H1 (cell line): ENCODE measurements at regions not wholly inside any gene's neighbourhood (a gene's known extent, or its start where the extent isn't known, plus 50 kb on each side); places are given as distances from the start of the nearest gene placed in this dataset.
A peak's percentile ranks its signal among the peaks of the same experiment; 100 is the strongest.

ENCODE experiments used
- CTCF ChIA-PET: fragments of 300-600 bp; sonication (Branson Sonifier 250); formaldehyde crosslinking; loops from one replicate; lab custom pipeline; 2021; ENCODE audit not compliant: partially characterized antibody; lab: Charles Lee
- POLR2A ChIA-PET: fragments of 300-600 bp; sonication (Branson Sonifier 250); formaldehyde crosslinking; loops from one replicate; lab custom pipeline; 2021; ENCODE audit warnings: inconsistent platforms; ENCODE audit not compliant: partially characterized antibody; lab: Charles Lee
- DNase-seq, 2 experiments: peaks; one replicate each; pipeline versions ENCODE4 v3.0.0 to v3.0.0-alpha.2; 2010 to 2022; ENCODE audit warnings: low spot score in 2 of 2, low read depth in 1 of 2, mixed read lengths in 1 of 2
- FAIRE-seq: peaks from 2 replicates; lab custom pipeline; 2011; peaks lifted over from hg19 to GRCh38; lab: Jason Lieb, UNC
- H2AFZ ChIP-seq: 2 replicates; pipeline ENCODE4 v1.8.1; 2012; ENCODE audit warnings: low read length, inconsistent platforms
- H2AK5ac ChIP-seq: 2 replicates; pipeline ENCODE4 v1.6.1; 2013; ENCODE audit warnings: low read depth, low read length
- H2BK120ac ChIP-seq: replicated peaks from 2 replicates; pipeline ENCODE3; 2013; ENCODE audit warnings: low read depth, low read length, inconsistent platforms
- H2BK12ac ChIP-seq: 2 replicates; pipeline ENCODE4 v1.6.1; 2013; ENCODE audit warnings: low read depth, low read length
- H2BK15ac ChIP-seq: 2 replicates; pipeline ENCODE4 v1.6.1; 2013; ENCODE audit warnings: low read length
- H2BK20ac ChIP-seq: 2 replicates; pipeline ENCODE4 v1.6.1; 2013; ENCODE audit warnings: low read length
- H2BK5ac ChIP-seq: 2 replicates; pipeline ENCODE4 v1.6.1; 2013; ENCODE audit warnings: low read depth, low read length
- H3K14ac ChIP-seq: 2 replicates; pipeline ENCODE4 v1.6.1; 2013; ENCODE audit warnings: inconsistent platforms; ENCODE audit not compliant: insufficient read length
- H3K18ac ChIP-seq: 2 replicates; pipeline ENCODE4 v1.6.1; 2013; ENCODE audit warnings: low read length; ENCODE audit errors: extremely low read depth
- H3K23ac ChIP-seq: 2 replicates; pipeline ENCODE4 v1.6.1; 2013; ENCODE audit warnings: inconsistent platforms; ENCODE audit not compliant: insufficient read length
- H3K23me2 ChIP-seq: 2 replicates; pipeline ENCODE4 v1.6.1; 2013; ENCODE audit warnings: low read depth, low read length
- H3K27ac ChIP-seq: 2 replicates; pipeline ENCODE4 v1.6.1; 2011; ENCODE audit warnings: low read depth, low read length, inconsistent platforms
- H3K27me3 ChIP-seq, 4 experiments: replicated peaks in 1 of 4; 1 replicate in 1 of 4; 2 replicates in 3 of 4; pipeline versions ENCODE4 v1.6.1 to v1.8.1; 2011 to 2013; ENCODE audit warnings: low read length in 3 of 4, mild to moderate bottlenecking in 3 of 4, inconsistent platforms in 2 of 4, mixed read lengths in 2 of 4, moderate library complexity in 1 of 4; ENCODE audit not compliant: control insufficient read depth in 3 of 4, insufficient read depth in 3 of 4; ENCODE audit errors: extremely low read depth in 1 of 4
- H3K36me3 ChIP-seq, 4 experiments: 2 replicates each; pipeline versions ENCODE4 v1.6.1 to v1.8.1; 2011 to 2013; ENCODE audit warnings: mild to moderate bottlenecking in 4 of 4, low read length in 3 of 4, moderate library complexity in 2 of 4, control low read depth in 1 of 4, inconsistent platforms in 1 of 4; ENCODE audit not compliant: insufficient read depth in 4 of 4, control insufficient read depth in 2 of 4
- H3K4ac ChIP-seq: replicated peaks from 2 replicates; pipeline ENCODE3; 2013; ENCODE audit warnings: low read length, low read depth, mixed read lengths, inconsistent platforms; ENCODE audit not compliant: insufficient read length
- H3K4me1 ChIP-seq, 4 experiments: replicated peaks in 1 of 4; 1 replicate in 1 of 4; 2 replicates in 3 of 4; pipeline versions ENCODE4 v1.6.1 to v1.8.1; 2011 to 2013; ENCODE audit warnings: low read length in 3 of 4, inconsistent platforms in 2 of 4, mixed read lengths in 1 of 4; ENCODE audit not compliant: insufficient read depth in 4 of 4, control insufficient read depth in 3 of 4
- H3K4me2 ChIP-seq, 2 experiments: 2 replicates each; pipeline versions ENCODE4 v1.6.1 to v1.8.1; 2011 to 2013; ENCODE audit warnings: low read depth in 2 of 2, low read length in 2 of 2, control low read depth in 1 of 2, inconsistent platforms in 1 of 2, mild to moderate bottlenecking in 1 of 2; ENCODE audit not compliant: insufficient read depth in 1 of 2
- H3K4me3 ChIP-seq, 4 experiments: fragments of 200-600, 300-600 bp in 1 of 4; sonication (generic), shearing (Covaris generic), sonication (Bioruptor Twin) in 1 of 4; 2 replicates each; pipeline versions ENCODE4 v1.5.1 to v1.8.1; 2011 to 2016; ENCODE audit warnings: low read length in 4 of 4, low read depth in 3 of 4, control low read depth in 2 of 4, inconsistent platforms in 2 of 4, mild to moderate bottlenecking in 2 of 4, mixed read lengths in 1 of 4, moderate library complexity in 1 of 4; ENCODE audit not compliant: insufficient read depth in 2 of 4; ENCODE audit errors: extremely low read depth in 1 of 4
- H3K56ac ChIP-seq: replicated peaks from 2 replicates; pipeline ENCODE3; 2013; ENCODE audit warnings: low read depth, mild to moderate bottlenecking, mixed read lengths, low read length, inconsistent platforms; ENCODE audit not compliant: insufficient read length
- H3K79me1 ChIP-seq: 2 replicates; pipeline ENCODE4 v1.6.1; 2013; ENCODE audit warnings: low read depth, low read length, control low read depth
- H3K79me2 ChIP-seq, 2 experiments: 2 replicates each; pipeline versions ENCODE4 v1.6.1 to v1.8.1; 2012 to 2013; ENCODE audit warnings: low read length in 2 of 2, mild to moderate bottlenecking in 2 of 2, inconsistent platforms in 1 of 2; ENCODE audit not compliant: insufficient read depth in 2 of 2, control insufficient read depth in 1 of 2
- H3K9ac ChIP-seq, 4 experiments: replicated peaks in 1 of 4; 1 replicate in 1 of 4; 2 replicates in 3 of 4; pipeline versions ENCODE4 v1.6.1 to v1.8.1; 2011 to 2013; ENCODE audit warnings: low read depth in 3 of 4, low read length in 3 of 4, control low read depth in 2 of 4, mild to moderate bottlenecking in 2 of 4, moderate library complexity in 2 of 4, inconsistent platforms in 1 of 4; ENCODE audit errors: extremely low read depth in 1 of 4
- H3K9me3 ChIP-seq, 2 experiments: 2 replicates each; pipeline versions ENCODE4 v1.6.1 to v1.8.1; 2012 to 2013; ENCODE audit warnings: mild to moderate bottlenecking in 2 of 2, moderate library complexity in 2 of 2, control low read depth in 1 of 2, inconsistent platforms in 1 of 2, low read depth in 1 of 2, low read length in 1 of 2, mixed read lengths in 1 of 2; ENCODE audit not compliant: insufficient read depth in 2 of 2
- H4K20me1 ChIP-seq, 2 experiments: replicated peaks in 1 of 2; 2 replicates each; pipeline versions ENCODE3 to v1.8.1; 2011 to 2013; ENCODE audit warnings: inconsistent platforms in 2 of 2, low read length in 2 of 2, mild to moderate bottlenecking in 1 of 2; ENCODE audit not compliant: insufficient read depth in 2 of 2, control insufficient read depth in 1 of 2
- H4K5ac ChIP-seq: 2 replicates; pipeline ENCODE4 v1.6.1; 2013; ENCODE audit warnings: low read length, low read depth, mixed read lengths, inconsistent platforms; ENCODE audit not compliant: insufficient read length
- H4K8ac ChIP-seq: 2 replicates; pipeline ENCODE4 v1.8.0; 2013; ENCODE audit warnings: mild to moderate bottlenecking, moderate library complexity, low read length, inconsistent platforms; ENCODE audit not compliant: insufficient read depth; ENCODE audit errors: extremely low read depth
- H4K91ac ChIP-seq: replicated peaks from 2 replicates; pipeline ENCODE3; 2013; ENCODE audit warnings: low read length, mixed read lengths, inconsistent platforms; ENCODE audit not compliant: insufficient read length
- NANOG ChIP-seq: IDR thresholded peaks from 2 replicates; pipeline ENCODE4 v1.6.1; 2011; ENCODE audit warnings: low read length, low read depth, mild to moderate bottlenecking, inconsistent platforms; ENCODE audit not compliant: insufficient read depth, poor library complexity, severe bottlenecking
- TEAD4 ChIP-seq: IDR thresholded peaks from 2 replicates; pipeline ENCODE4 v1.6.1; 2012; ENCODE audit warnings: low read depth, low read length, inconsistent platforms, mixed read lengths
- WGBS, 2 experiments: shearing (Covaris generic) in 1 of 2; methylation state at CpG; one replicate each; pipeline versions ENCODE4 v1.1.6 to v1.1.7; 2013 to 2015; ENCODE audit warnings: low lambda C conversion rate in 2 of 2, mixed read lengths in 2 of 2, inconsistent platforms in 1 of 2, low coverage in 1 of 2, missing lambda C conversion rate in 1 of 2; ENCODE audit not compliant: insufficient replicate concordance in 2 of 2, insufficient coverage in 1 of 2, insufficient read length in 1 of 2; ENCODE audit errors: extremely low coverage in 1 of 2, missing lambda C conversion rate in 1 of 2; 5-methylcytosine and 5-hydroxymethylcytosine counted together

DNA sequence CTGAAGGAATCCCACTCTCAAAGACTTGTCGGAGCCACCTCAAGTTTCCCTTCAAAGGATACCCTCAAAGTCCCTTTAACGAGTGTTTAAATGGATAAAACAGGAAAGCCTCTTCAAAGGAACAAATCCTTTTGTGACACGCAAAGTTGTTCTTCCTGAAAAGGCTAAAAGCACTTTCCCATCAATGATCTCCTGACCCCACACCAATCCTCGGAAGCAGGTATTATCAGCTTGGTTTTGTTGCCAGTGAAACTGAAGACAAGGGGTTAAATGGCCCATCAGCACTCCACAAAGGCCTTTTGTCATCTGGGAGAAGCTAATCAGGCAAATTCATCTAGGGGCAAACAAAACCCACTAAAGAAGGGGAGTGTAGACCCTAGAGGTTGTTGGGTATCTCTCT is 418.0 kb upstream of the ID2 start:
- Histone ChIP-seq H2BK15ac (no peak overlapping the region), H3K27ac (no peak overlapping the region), H3K14ac (no peak overlapping the region), H3K9me3 (no peaks in the 10 kb centered on the region), H2BK20ac (no peak overlapping the region), H3K4me3 (no peak overlapping the region), H3K9ac (no peak overlapping the region), H2BK12ac (no peak overlapping the region), H4K5ac (no peak overlapping the region), H3K4ac (no peak overlapping the region), H3K4me2 (no peak overlapping the region), H4K20me1 (no peaks in the 10 kb centered on the region), H3K56ac (no peak overlapping the region), H2AFZ (no peak overlapping the region), H3K79me1 (no peaks in the 10 kb centered on the region), H3K36me3 (no peaks in the 10 kb centered on the region), H3K4me1 (peaks cover 0 to 8% (median 1%) of the 10 kb centered on the region in 4 experiments; a peak in 3 of 7 replicates), H3K23ac (no peak overlapping the region), H3K18ac (no peak overlapping the region), H4K91ac (no peak overlapping the region), H3K79me2 (no peaks in the 10 kb centered on the region), H3K27me3 (no peaks in the 10 kb centered on the region), H2AK5ac (no peak overlapping the region), H2BK5ac (no peak overlapping the region), H3K23me2 (no peaks in the 10 kb centered on the region; the same call in 1 of the 2 replicates), H2BK120ac (no peak overlapping the region), H4K8ac (no peak overlapping the region)
- no peak for DNase-seq
- no peak for FAIRE-seq
- TF ChIP-seq NANOG = peak; percentile 30
- TF ChIP-seq TEAD4 = no peak
- 62% methylated on average over 4 of the region's 4 CpGs; no CpG with 5 or more reads in 1 of the 2 experiments for WGBS, 2 experiments
- ChIA-PET CTCF (no interaction called here), POLR2A (no interaction called here)
